Esophagus muscularis mucosa (tissue), 2 donors: ENCODE measurements at regions not wholly inside any gene's neighbourhood (a gene's known extent, or its start where the extent isn't known, plus 50 kb on each side); places are given as distances from the start of the nearest gene placed in this dataset.

Experiments
- POLR2A ChIP-seq: fragments of 450-650 bp; IDR thresholded peaks from one replicate; pipeline ENCODE4 v1.6.1; 2017; ENCODE audit warnings: antibody characterized with exemption, moderate library complexity, mild to moderate bottlenecking, low read depth
- POLR2AphosphoS5 ChIP-seq, 2 donors: sonication (generic); formaldehyde crosslinking; IDR thresholded peaks; one replicate each; pipeline ENCODE4 v1.6.1; 2017; ENCODE audit warnings: antibody characterized with exemption in 2 of 2

DNA sequence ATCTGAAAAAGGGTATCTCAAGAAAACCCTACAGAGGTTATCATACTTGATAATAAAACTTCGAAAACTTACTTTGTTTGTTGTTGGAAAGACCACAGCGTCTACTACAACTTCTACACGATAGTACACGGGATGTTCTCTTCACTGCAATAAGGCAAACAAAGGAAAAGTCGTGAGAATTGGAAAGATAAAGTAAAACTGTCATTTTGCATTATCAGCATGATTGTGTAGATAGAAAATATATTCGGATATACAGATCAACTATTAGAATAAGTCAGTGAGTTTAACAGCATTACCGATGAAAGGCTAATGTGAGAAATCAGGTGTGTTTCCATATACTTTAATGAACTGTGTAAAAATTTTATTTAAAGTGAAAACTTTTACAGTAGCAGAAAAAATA lies 287.4 kb downstream of the KLF6 start:
- TF ChIP-seq POLR2A (no peak), POLR2AphosphoS5 (IDR thresholded peaks at IDR 0.05) (no peak)
